ENCODE measurements at regions not wholly inside any gene's neighbourhood (a gene's known extent, or its start where the extent isn't known, plus 50 kb on each side); places are given as distances from the start of the nearest gene placed in this dataset.
"Not testable (repeated sequence)": the region's sequence is repeated elsewhere in the genome, so short reads cannot be mapped to it uniquely, and the experiment has no call there.

- Mint-ChIP-seq H3K4me1 (no peaks in the 10 kb centered on the region), H3K4me3 (no peak overlapping the region), H3K36me3 (ENCODE audit: low read depth) (no peaks in the 10 kb centered on the region), H3K27ac (no peak overlapping the region), H3K27me3 (ENCODE audit: low read depth) (no peaks in the 10 kb centered on the region), H3K9me3 (no peaks in the 10 kb centered on the region)
- no peak for TF ChIP-seq CTCF (IDR thresholded peaks at IDR 0.05; ENCODE audit: unreplicated experiment in 3 of 3)
Measured at GRCh38 chr4:18616720-18617119, 595.2 kb upstream of the LCORL start.

- Mint-ChIP-seq H3K27ac (no peak overlapping the region), H3K9me3 (no peaks in the 10 kb centered on the region), H3K4me3 (no peak overlapping the region), H3K36me3 (ENCODE audit: low read depth) (no peaks in the 10 kb centered on the region), H3K4me1 (no peaks in the 10 kb centered on the region), H3K27me3 (ENCODE audit: low read depth) (no peaks in the 10 kb centered on the region)
- no peak for TF ChIP-seq CTCF (IDR thresholded peaks at IDR 0.05; ENCODE audit: unreplicated experiment in 3 of 3)
Measured at GRCh38 chr4:18611026-18611425, 589.5 kb upstream of the LCORL start.

- Mint-ChIP-seq H3K4me3 (no peak overlapping the region), H3K4me1 (no peaks in the 10 kb centered on the region), H3K9me3 (no peaks in the 10 kb centered on the region), H3K27me3 (ENCODE audit: low read depth) (no peaks in the 10 kb centered on the region), H3K36me3 (ENCODE audit: low read depth) (no peaks in the 10 kb centered on the region), H3K27ac (no peak overlapping the region)
- no peak for TF ChIP-seq CTCF (IDR thresholded peaks at IDR 0.05; ENCODE audit: unreplicated experiment in 3 of 3)
Measured at GRCh38 chr4:18608908-18609533, 587.5 kb upstream of the LCORL start.

- not testable (repeated sequence) for H3K27ac Mint-ChIP-seq; H3K4me1 Mint-ChIP-seq; H3K4me3 Mint-ChIP-seq; H3K36me3 Mint-ChIP-seq (ENCODE audit: low read depth); H3K27me3 Mint-ChIP-seq (ENCODE audit: low read depth)
- peaks cover 15% of the 10 kb centered on the region for H3K9me3 Mint-ChIP-seq
Measured at GRCh38 chr4:18602610-18603009, 581.1 kb upstream of the LCORL start.

- Mint-ChIP-seq H3K4me1 (peaks cover 7% of the 10 kb centered on the region), H3K4me3 (peak overlapping the region; percentile 39 to 63 (median 40)), H3K9me3 (no peaks in the 10 kb centered on the region), H3K27me3 (ENCODE audit: low read depth) (peaks cover 13% of the 10 kb centered on the region), H3K36me3 (ENCODE audit: low read depth) (no peaks in the 10 kb centered on the region), H3K27ac (peak overlapping the region in 2 of 3 experiments; percentile 16 to 41)
- TF ChIP-seq CTCF (IDR thresholded peaks at IDR 0.05; ENCODE audit: unreplicated experiment in 3 of 3) = peak; percentile 85 to 90 (median 86)
Measured at GRCh38 chr4:18593297-18594002, 571.9 kb upstream of the LCORL start.

- Mint-ChIP-seq H3K4me1 (no peaks in the 10 kb centered on the region), H3K4me3 (no peak overlapping the region), H3K36me3 (ENCODE audit: low read depth) (no peaks in the 10 kb centered on the region), H3K9me3 (no peaks in the 10 kb centered on the region), H3K27me3 (ENCODE audit: low read depth) (peaks cover 5% of the 10 kb centered on the region), H3K27ac (no peak overlapping the region)
- TF ChIP-seq CTCF (IDR thresholded peaks at IDR 0.05; ENCODE audit: unreplicated experiment in 3 of 3) = no peak
Measured at GRCh38 chr4:18582841-18583240, 561.3 kb upstream of the LCORL start.
